HEK293 (cell line): ENCODE measurements at regions not wholly inside any gene's neighbourhood (a gene's known extent, or its start where the extent isn't known, plus 50 kb on each side); places are given as distances from the start of the nearest gene placed in this dataset.

Source experiments
- CTCF ChIA-PET: fragments of 350-600 bp; formaldehyde crosslinking; extraction: SDS; loops from one replicate; lab custom pipeline; 2021; ENCODE audit warnings: antibody characterized with exemption; lab: Yijun Ruan, JAX
- POLR2A ChIA-PET: fragments of 300-600 bp; formaldehyde crosslinking; extraction: SDS; loops from one replicate; lab custom pipeline; 2020; ENCODE audit warnings: antibody characterized with exemption, inconsistent platforms; lab: Yijun Ruan, JAX
- H3K27ac ChIP-seq: fragments of 200-500 bp; sonication (Bioruptor generic); 2 replicates; pipeline ENCODE4 v1.5.1; 2014; ENCODE audit warnings: low read depth, low read length, control low read depth, inconsistent platforms; ENCODE audit errors: extremely low read depth
- H3K36me3 ChIP-seq, 2 experiments: fragments of 200-500 bp in 1 of 2; sonication (Bioruptor generic) in 1 of 2; 1 replicate in 1 of 2; 2 replicates in 1 of 2; pipeline ENCODE4 v1.5.1; 2014 to 2017; ENCODE audit warnings: inconsistent platforms in 2 of 2, low read length in 2 of 2; ENCODE audit not compliant: control insufficient read depth in 2 of 2, insufficient read depth in 1 of 2
- H3K4me1 ChIP-seq: fragments of 200-500 bp; sonication (Bioruptor generic); 2 replicates; pipeline ENCODE4 v1.5.1; 2014; ENCODE audit warnings: mild to moderate bottlenecking, low read length, inconsistent platforms; ENCODE audit not compliant: control insufficient read depth, insufficient read depth
- H3K4me3 ChIP-seq: 2 replicates; pipeline ENCODE4 v1.5.1; 2011; ENCODE audit warnings: low read depth, mild to moderate bottlenecking, control low read depth, low read length, moderate library complexity
- H3K9me3 ChIP-seq: fragments of 200-500 bp; sonication (Bioruptor generic); 2 replicates; pipeline ENCODE4 v1.5.1; 2014; ENCODE audit warnings: low read depth, low read length, inconsistent platforms; ENCODE audit not compliant: control insufficient read depth, insufficient read depth
- KLF8 ChIP-seq: fragments of 450-650 bp; formaldehyde crosslinking; IDR thresholded peaks from 2 replicates; pipeline ENCODE4 v1.5.1; 2016; ENCODE audit warnings: missing biosample characterization, missing genetic modification characterization
- REPIN1 ChIP-seq: fragments of 450-650 bp; formaldehyde crosslinking; IDR thresholded peaks from 2 replicates; pipeline ENCODE4 v1.5.1; 2017; ENCODE audit warnings: missing biosample characterization, missing genetic modification characterization, low read depth
- SP2 ChIP-seq: fragments of 450-650 bp; formaldehyde crosslinking; IDR thresholded peaks from 2 replicates; pipeline ENCODE4 v1.5.1; 2016; ENCODE audit warnings: missing biosample characterization, missing genetic modification characterization
- ZNF10 ChIP-seq: fragments of 450-650 bp; formaldehyde crosslinking; IDR thresholded peaks from 2 replicates; pipeline ENCODE4 v1.5.1; 2017; ENCODE audit warnings: missing biosample characterization, missing genetic modification characterization
- ZNF121 ChIP-seq: fragments of 450-650 bp; formaldehyde crosslinking; IDR thresholded peaks from 2 replicates; pipeline ENCODE4 v1.5.1; 2016; ENCODE audit warnings: missing biosample characterization, missing genetic modification characterization
- ZNF138 ChIP-seq: fragments of 450-650 bp; formaldehyde crosslinking; IDR thresholded peaks from 2 replicates; pipeline ENCODE4 v1.5.1; 2016; ENCODE audit warnings: missing biosample characterization, missing genetic modification characterization, borderline replicate concordance
- ZNF146 ChIP-seq: fragments of 450-650 bp; formaldehyde crosslinking; IDR thresholded peaks from 2 replicates; pipeline ENCODE4 v1.5.1; 2016; ENCODE audit warnings: missing biosample characterization, missing genetic modification characterization
- ZNF23 ChIP-seq: fragments of 450-650 bp; formaldehyde crosslinking; IDR thresholded peaks from 2 replicates; pipeline ENCODE4 v1.5.1; 2016; ENCODE audit warnings: missing biosample characterization, missing genetic modification characterization, borderline replicate concordance
- ZNF292 ChIP-seq: fragments of 450-650 bp; formaldehyde crosslinking; IDR thresholded peaks from 2 replicates; pipeline ENCODE4 v1.5.1; 2016; ENCODE audit warnings: low read depth, missing biosample characterization, missing genetic modification characterization, borderline replicate concordance
- ZNF311 ChIP-seq: fragments of 450-650 bp; formaldehyde crosslinking; IDR thresholded peaks from 2 replicates; pipeline ENCODE4 v1.5.1; 2017; ENCODE audit warnings: missing biosample characterization, missing genetic modification characterization, borderline replicate concordance
- ZNF423 ChIP-seq: fragments of 450-650 bp; formaldehyde crosslinking; IDR thresholded peaks from 2 replicates; pipeline ENCODE4 v1.5.1; 2016; ENCODE audit warnings: missing biosample characterization, missing genetic modification characterization
- ZNF433 ChIP-seq: fragments of 450-650 bp; formaldehyde crosslinking; IDR thresholded peaks from 2 replicates; pipeline ENCODE4 v1.5.1; 2016; ENCODE audit warnings: missing biosample characterization, missing genetic modification characterization, low read depth
- ZNF48 ChIP-seq: fragments of 450-650 bp; formaldehyde crosslinking; IDR thresholded peaks from 2 replicates; pipeline ENCODE4 v1.5.1; 2016; ENCODE audit warnings: missing biosample characterization, missing genetic modification characterization
- ZNF529 ChIP-seq: fragments of 450-650 bp; formaldehyde crosslinking; IDR thresholded peaks from 2 replicates; pipeline ENCODE4 v1.5.1; 2017; ENCODE audit warnings: missing genetic modification characterization, missing biosample characterization; ENCODE audit not compliant: insufficient replicate concordance
- ZNF571 ChIP-seq: fragments of 450-650 bp; formaldehyde crosslinking; IDR thresholded peaks from 2 replicates; pipeline ENCODE4 v1.5.0; 2017; ENCODE audit warnings: missing biosample characterization, missing genetic modification characterization
- ZNF600 ChIP-seq: fragments of 450-650 bp; formaldehyde crosslinking; IDR thresholded peaks from 2 replicates; pipeline ENCODE4 v1.5.1; 2016; ENCODE audit warnings: missing biosample characterization, missing genetic modification characterization
- ZNF623 ChIP-seq: fragments of 450-650 bp; formaldehyde crosslinking; IDR thresholded peaks from 2 replicates; pipeline ENCODE4 v1.5.1; 2016; ENCODE audit warnings: missing biosample characterization, missing genetic modification characterization
- ZNF843 ChIP-seq: fragments of 450-650 bp; formaldehyde crosslinking; IDR thresholded peaks from 2 replicates; pipeline ENCODE4 v1.5.1; 2016; ENCODE audit warnings: missing biosample characterization, missing genetic modification characterization
- ZSCAN23 ChIP-seq: fragments of 450-650 bp; formaldehyde crosslinking; IDR thresholded peaks from 2 replicates; pipeline ENCODE4 v1.5.1; 2016; ENCODE audit warnings: missing biosample characterization, missing genetic modification characterization
- TF ChIP-seq, protein P1 (sequence below): fragments of 450-650 bp; formaldehyde crosslinking; IDR thresholded peaks from 2 replicates; pipeline ENCODE4 v1.5.1; 2016; ENCODE audit warnings: missing biosample characterization, missing genetic modification characterization
- TF ChIP-seq, protein P2 (sequence below): fragments of 450-650 bp; formaldehyde crosslinking; IDR thresholded peaks from 2 replicates; pipeline ENCODE4 v1.5.1; 2016; ENCODE audit warnings: missing biosample characterization, missing genetic modification characterization
- TF ChIP-seq, protein P3 (sequence below): fragments of 450-650 bp; formaldehyde crosslinking; IDR thresholded peaks from 2 replicates; pipeline ENCODE4 v1.5.1; 2016; ENCODE audit warnings: missing biosample characterization, missing genetic modification characterization, low read depth
- TF ChIP-seq, protein P4 (sequence below): fragments of 450-650 bp; formaldehyde crosslinking; IDR thresholded peaks from 2 replicates; pipeline ENCODE4 v1.5.1; 2017; ENCODE audit warnings: missing biosample characterization, missing genetic modification characterization
- TF ChIP-seq, protein P5 (sequence below): fragments of 450-650 bp; formaldehyde crosslinking; IDR thresholded peaks from 2 replicates; pipeline ENCODE4 v1.5.1; 2016; ENCODE audit warnings: missing biosample characterization, missing genetic modification characterization

DNA sequence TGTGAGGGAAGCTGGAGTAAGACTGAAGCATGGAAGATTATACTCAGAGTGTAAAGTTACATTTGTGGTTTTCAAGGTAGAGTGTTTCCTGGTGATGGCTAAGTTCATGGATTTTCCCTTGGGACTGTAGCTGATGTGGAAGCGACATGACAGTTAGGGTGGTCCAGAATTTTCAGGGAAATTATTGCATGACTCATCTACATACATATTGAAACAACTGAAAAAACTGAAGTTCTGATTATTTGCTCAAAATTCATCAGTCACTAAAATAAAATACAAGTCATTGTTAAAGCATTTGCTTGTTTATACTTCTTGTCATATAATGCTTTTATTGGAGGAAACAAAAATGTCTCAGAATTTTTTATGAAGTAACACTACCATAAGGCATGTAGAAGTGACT is 700.0 kb downstream of the RFPL4B start:
- TF ChIP-seq ZNF10 (tag by site-specific recombination) (no peak), REPIN1 (no peak), ZNF311 (tag by site-specific recombination) (no peak), ZNF571 (tag by site-specific recombination) (no peak), ZNF623 (tag by site-specific recombination) (no peak), ZNF23 (tag by site-specific recombination) (no peak), ZNF843 (no peak)
- TF ChIP-seq, protein P1, sequence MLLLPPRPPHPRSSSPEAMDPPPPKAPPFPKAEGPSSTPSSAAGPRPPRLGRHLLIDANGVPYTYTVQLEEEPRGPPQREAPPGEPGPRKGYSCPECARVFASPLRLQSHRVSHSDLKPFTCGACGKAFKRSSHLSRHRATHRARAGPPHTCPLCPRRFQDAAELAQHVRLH (tag by site-specific recombination), result no peak
- TF ChIP-seq, protein P2, sequence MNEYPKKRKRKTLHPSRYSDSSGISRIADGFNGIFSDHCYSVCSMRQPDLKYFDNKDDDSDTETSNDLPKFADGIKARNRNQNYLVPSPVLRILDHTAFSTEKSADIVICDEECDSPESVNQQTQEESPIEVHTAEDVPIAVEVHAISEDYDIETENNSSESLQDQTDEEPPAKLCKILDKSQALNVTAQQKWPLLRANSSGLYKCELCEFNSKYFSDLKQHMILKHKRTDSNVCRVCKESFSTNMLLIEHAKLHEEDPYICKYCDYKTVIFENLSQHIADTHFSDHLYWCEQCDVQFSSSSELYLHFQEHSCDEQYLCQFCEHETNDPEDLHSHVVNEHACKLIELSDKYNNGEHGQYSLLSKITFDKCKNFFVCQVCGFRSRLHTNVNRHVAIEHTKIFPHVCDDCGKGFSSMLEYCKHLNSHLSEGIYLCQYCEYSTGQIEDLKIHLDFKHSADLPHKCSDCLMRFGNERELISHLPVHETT (tag by site-specific recombination), result no peak
- no peaks in the 10 kb centered on the region for H3K36me3 ChIP-seq
- CTCF ChIA-PET, result interaction anchor here (0.6 to 0.7 kb wide), 3 partner anchors 13 to 833 kb away, joined by 3 to 4 read pairs (median 4); no protein-coding TSS in a partner anchor
- POLR2A ChIA-PET, result interaction anchor here (0.6 kb wide), 1 partner anchor 585 kb away, joined by 4 read pairs; no protein-coding TSS in a partner anchor
- no peaks in the 10 kb centered on the region for H3K9me3 ChIP-seq
- H3K4me3 ChIP-seq, result no peak overlapping the region
- no peak overlapping the region for H3K27ac ChIP-seq
- H3K4me1 ChIP-seq, result 0 out of 2 replicates have a peak, but pooled peaks cover 3% of the 10 kb centered on the region

DNA sequence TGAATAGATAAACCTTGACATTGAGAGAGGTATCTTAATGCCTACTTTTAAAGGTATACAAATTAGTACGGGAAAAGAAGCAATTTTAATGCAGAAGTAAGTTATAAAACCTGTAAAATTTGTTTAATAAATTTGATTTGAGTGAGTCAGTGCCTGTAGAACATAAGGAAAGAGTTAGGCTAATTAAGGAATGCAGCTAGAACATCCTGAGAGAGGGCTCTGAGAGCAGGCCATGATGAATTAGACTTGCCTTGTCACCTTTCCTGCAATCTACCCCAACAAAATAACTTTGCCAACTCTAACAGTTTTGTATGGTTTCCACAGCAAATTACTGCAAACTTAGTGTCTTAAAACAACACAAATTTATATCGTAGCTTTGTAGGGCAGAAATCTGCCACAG is 700.8 kb downstream of the RFPL4B start:
- ChIA-PET POLR2A (no interaction called here), CTCF (interaction anchor here (0.5 to 0.6 kb wide), 2 partner anchors 261 to 1654 kb away, joined by 3 to 6 read pairs; no protein-coding TSS in a partner anchor)
- Histone ChIP-seq H3K4me3 (no peak overlapping the region), H3K27ac (no peak overlapping the region), H3K9me3 (no peaks in the 10 kb centered on the region), H3K36me3 (no peaks in the 10 kb centered on the region), H3K4me1 (0 out of 2 replicates have a peak, but pooled peaks cover 3% of the 10 kb centered on the region)
- no peak for TF ChIP-seq ZNF423 (tag by site-specific recombination)
- TF ChIP-seq ZNF48 (tag by site-specific recombination), result no peak
- no peak for TF ChIP-seq ZNF146 (tag by site-specific recombination)
- TF ChIP-seq KLF8 (tag by site-specific recombination), result no peak
- no peak for TF ChIP-seq ZNF600 (tag by site-specific recombination)
- no peak for TF ChIP-seq ZSCAN23 (tag by site-specific recombination)
- TF ChIP-seq ZNF138, result no peak
- TF ChIP-seq, protein P3, sequence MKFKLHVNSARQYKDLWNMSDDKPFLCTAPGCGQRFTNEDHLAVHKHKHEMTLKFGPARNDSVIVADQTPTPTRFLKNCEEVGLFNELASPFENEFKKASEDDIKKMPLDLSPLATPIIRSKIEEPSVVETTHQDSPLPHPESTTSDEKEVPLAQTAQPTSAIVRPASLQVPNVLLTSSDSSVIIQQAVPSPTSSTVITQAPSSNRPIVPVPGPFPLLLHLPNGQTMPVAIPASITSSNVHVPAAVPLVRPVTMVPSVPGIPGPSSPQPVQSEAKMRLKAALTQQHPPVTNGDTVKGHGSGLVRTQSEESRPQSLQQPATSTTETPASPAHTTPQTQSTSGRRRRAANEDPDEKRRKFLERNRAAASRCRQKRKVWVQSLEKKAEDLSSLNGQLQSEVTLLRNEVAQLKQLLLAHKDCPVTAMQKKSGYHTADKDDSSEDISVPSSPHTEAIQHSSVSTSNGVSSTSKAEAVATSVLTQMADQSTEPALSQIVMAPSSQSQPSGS (tag by site-specific recombination), result no peak
- TF ChIP-seq, protein P4, sequence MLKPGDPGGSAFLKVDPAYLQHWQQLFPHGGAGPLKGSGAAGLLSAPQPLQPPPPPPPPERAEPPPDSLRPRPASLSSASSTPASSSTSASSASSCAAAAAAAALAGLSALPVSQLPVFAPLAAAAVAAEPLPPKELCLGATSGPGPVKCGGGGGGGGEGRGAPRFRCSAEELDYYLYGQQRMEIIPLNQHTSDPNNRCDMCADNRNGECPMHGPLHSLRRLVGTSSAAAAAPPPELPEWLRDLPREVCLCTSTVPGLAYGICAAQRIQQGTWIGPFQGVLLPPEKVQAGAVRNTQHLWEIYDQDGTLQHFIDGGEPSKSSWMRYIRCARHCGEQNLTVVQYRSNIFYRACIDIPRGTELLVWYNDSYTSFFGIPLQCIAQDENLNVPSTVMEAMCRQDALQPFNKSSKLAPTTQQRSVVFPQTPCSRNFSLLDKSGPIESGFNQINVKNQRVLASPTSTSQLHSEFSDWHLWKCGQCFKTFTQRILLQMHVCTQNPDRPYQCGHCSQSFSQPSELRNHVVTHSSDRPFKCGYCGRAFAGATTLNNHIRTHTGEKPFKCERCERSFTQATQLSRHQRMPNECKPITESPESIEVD (tag by site-specific recombination), result no peak
- TF ChIP-seq SP2 (tag by site-specific recombination), result no peak
- TF ChIP-seq ZNF571 (tag by site-specific recombination), result no peak
- TF ChIP-seq, protein P5, sequence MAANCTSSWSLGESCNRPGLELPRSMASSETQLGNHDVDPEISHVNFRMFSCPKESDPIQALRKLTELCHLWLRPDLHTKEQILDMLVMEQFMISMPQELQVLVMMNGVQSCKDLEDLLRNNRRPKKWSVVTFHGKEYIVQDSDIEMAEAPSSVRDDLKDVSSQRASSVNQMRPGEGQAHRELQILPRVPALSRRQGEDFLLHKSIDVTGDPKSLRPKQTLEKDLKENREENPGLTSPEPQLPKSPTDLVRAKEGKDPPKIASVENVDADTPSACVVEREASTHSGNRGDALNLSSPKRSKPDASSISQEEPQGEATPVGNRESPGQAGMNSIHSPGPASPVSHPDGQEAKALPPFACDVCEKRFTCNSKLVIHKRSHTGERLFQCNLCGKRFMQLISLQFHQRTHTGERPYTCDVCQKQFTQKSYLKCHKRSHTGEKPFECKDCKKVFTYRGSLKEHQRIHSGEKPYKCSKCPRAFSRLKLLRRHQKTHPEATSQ, result no peak
- no peak for TF ChIP-seq ZNF121 (tag by site-specific recombination)
- no peak for TF ChIP-seq ZNF529
- TF ChIP-seq ZNF292 (tag by site-specific recombination), result no peak
- TF ChIP-seq ZNF433 (tag by site-specific recombination), result no peak
